ENCODE measurements at regions not wholly inside any gene's neighbourhood (a gene's known extent, or its start where the extent isn't known, plus 50 kb on each side); places are given as distances from the start of the nearest gene placed in this dataset.

DNA sequence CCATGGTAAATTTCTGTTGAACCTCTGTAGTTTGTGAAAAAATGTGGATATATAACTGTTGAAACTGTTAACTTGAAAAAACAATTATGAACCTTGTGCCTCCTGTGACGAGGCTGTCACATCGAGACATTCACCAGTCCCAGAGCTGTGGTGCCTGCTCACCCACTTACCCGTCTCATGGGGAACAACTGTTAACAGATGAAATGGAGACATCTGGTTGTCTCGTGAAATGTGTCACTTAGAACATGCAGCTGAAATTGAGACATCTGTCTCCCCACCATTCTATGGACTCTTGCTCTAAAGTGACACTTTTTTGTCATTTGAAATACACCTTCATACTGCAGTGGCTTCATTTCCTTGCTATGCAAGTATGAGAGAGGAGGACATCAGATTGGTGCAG is 240.6 kb downstream of the GXYLT1 start:
- Histone ChIP-seq H3K36me3 (no peaks in the 10 kb centered on the region), H3K27ac (no peak overlapping the region), H3K9me3 (no peaks in the 10 kb centered on the region), H3K4me3 (no peak overlapping the region), H3K4me1 (peaks cover 0 to 12% (median 0%) of the 10 kb centered on the region in 6 donors), H3K27me3 (replicated peaks in 1 of 7) (no peaks in the 10 kb centered on the region)
- WGBS, 5 donors = 77 to 84% (median 81%) methylated on average over 4 of the region's 4 CpGs
- intact Hi-C loops (cut with DNase I; ENCODE audit: low total_unique reads) = no loop called here
- no peak for TF ChIP-seq POLR2AphosphoS5 (IDR thresholded peaks at IDR 0.05)
- TF ChIP-seq, protein P1, sequence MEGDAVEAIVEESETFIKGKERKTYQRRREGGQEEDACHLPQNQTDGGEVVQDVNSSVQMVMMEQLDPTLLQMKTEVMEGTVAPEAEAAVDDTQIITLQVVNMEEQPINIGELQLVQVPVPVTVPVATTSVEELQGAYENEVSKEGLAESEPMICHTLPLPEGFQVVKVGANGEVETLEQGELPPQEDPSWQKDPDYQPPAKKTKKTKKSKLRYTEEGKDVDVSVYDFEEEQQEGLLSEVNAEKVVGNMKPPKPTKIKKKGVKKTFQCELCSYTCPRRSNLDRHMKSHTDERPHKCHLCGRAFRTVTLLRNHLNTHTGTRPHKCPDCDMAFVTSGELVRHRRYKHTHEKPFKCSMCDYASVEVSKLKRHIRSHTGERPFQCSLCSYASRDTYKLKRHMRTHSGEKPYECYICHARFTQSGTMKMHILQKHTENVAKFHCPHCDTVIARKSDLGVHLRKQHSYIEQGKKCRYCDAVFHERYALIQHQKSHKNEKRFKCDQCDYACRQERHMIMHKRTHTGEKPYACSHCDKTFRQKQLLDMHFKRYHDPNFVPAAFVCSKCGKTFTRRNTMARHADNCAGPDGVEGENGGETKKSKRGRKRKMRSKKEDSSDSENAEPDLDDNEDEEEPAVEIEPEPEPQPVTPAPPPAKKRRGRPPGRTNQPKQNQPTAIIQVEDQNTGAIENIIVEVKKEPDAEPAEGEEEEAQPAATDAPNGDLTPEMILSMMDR (IDR thresholded peaks at IDR 0.05 in 8 of 11, conservative IDR thresholded peaks at IDR 0.05 in 3 of 11) = no peak
- no peak for DNase-seq

DNA sequence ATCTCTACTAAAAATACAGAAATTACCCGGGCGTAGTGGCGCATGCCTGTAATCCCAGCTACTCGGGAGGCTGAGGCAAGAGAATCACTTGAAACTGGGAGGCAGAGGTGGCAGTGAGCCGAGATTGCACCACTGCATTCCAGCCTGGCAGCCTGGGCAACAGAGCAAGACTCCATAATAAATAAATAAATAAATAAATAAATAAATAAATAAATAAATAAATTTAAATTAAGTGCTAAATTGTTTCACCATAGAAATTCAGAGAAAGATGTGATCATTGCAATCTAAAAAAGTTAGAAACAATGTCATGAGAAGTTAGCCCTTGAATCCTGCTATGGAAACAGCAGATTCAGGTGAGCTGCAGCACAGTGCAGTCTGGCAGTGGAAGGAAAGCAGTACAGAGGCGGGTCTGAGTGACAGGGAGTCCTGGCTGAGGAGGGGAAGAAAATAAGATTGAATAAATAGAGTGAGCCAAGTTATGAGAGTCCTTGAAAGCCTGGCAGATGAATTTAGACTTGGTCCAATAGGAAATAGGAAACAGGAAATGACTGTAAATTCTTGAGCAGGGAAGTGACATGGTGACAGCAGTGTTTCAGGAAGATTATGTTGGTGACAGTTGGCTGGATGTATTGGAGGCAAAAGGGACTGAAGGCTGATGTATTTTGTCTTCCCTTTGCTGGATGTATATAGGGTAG is 241.5 kb downstream of the GXYLT1 start:
- H3K4me3 ChIP-seq = no peak overlapping the region
- intact Hi-C loops (cut with DNase I; ENCODE audit: low total_unique reads) = no loop called here
- TF ChIP-seq POLR2AphosphoS5 (IDR thresholded peaks at IDR 0.05) (no peak), POLR2A (IDR thresholded peaks at IDR 0.05) (no peak)
- TF ChIP-seq, protein P1 (IDR thresholded peaks at IDR 0.05 in 8 of 11, conservative IDR thresholded peaks at IDR 0.05 in 3 of 11) = no peak
- no peaks in the 10 kb centered on the region for H3K27me3 ChIP-seq (replicated peaks in 1 of 7)
- H3K36me3 ChIP-seq = no peaks in the 10 kb centered on the region
- WGBS, 5 donors = 87 to 94% (median 91%) methylated on average over 6 of the region's 6 CpGs
- peaks cover 0 to 12% (median 0%) of the 10 kb centered on the region in 6 donors for H3K4me1 ChIP-seq
- no peaks in the 10 kb centered on the region for H3K9me3 ChIP-seq
- DNase-seq = no peak
- peak overlapping the region in 1 of 8 donors; percentile 21 for H3K27ac ChIP-seq

DNA sequence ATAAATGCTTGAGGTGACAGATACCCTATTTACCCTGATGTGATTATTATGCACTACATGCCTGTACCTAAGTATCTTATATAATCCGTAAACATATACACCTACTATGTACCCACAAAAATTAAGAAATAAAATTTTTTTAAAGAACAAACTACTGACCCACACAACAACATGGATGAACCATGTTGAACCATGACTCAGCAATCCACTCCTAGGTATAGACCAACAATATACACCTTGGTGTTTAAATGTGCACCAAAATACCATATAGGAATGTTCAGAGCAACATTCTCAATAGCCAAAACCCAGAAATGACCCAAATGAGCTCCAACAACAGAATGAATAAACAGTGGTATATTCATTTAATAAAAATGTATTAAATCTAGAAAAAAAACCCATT is 245.1 kb downstream of the GXYLT1 start:
- Histone ChIP-seq H3K36me3 (no peaks in the 10 kb centered on the region), H3K4me1 (peaks cover 0 to 8% (median 0%) of the 10 kb centered on the region in 6 donors), H3K27me3 (replicated peaks in 1 of 7) (no peaks in the 10 kb centered on the region), H3K27ac (no peak overlapping the region), H3K9me3 (peaks cover 0 to 7% (median 0%) of the 10 kb centered on the region in 8 donors), H3K4me3 (no peak overlapping the region)
- WGBS, 5 donors = 93 to 98% (median 95%) methylated on average over 1 of the region's 1 CpG
- intact Hi-C loops (cut with DNase I; ENCODE audit: low total_unique reads) = no loop called here
- TF ChIP-seq POLR2AphosphoS5 (IDR thresholded peaks at IDR 0.05) = no peak
- TF ChIP-seq, protein P1 (IDR thresholded peaks at IDR 0.05 in 8 of 11, conservative IDR thresholded peaks at IDR 0.05 in 3 of 11) = no peak
- no peak for TF ChIP-seq POLR2A (IDR thresholded peaks at IDR 0.05)
- no peak for DNase-seq

DNA sequence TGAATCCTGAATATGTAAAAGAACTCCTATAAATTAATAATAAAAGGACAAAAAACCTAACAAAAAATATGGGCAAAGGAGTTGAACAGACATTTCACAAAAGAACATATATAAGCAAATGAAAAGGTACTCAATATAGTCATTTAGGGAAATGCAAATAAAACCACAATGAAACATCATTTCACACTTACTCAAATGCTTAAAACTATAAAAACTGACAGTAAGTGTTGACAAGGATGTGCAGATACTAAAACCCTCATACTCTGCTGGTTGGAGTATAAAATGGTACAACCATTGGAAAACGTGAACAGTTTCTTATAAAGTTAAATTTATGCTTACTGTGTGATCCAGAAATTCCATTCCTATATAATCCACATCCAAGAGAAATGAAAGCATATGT is 247.1 kb downstream of the GXYLT1 start:
- WGBS, 5 donors = 67 to 76% (median 70%) methylated on average over 1 of the region's 1 CpG
- H3K4me1 ChIP-seq = no peaks in the 10 kb centered on the region
- H3K9me3 ChIP-seq = peaks cover 0 to 7% (median 0%) of the 10 kb centered on the region in 8 donors
- DNase-seq = no peak
- no peak overlapping the region for H3K27ac ChIP-seq
- intact Hi-C loops (cut with DNase I; ENCODE audit: low total_unique reads) = no loop called here
- H3K27me3 ChIP-seq (replicated peaks in 1 of 7) = no peaks in the 10 kb centered on the region
- H3K36me3 ChIP-seq = no peaks in the 10 kb centered on the region
- TF ChIP-seq POLR2AphosphoS5 (IDR thresholded peaks at IDR 0.05) = no peak
- no peak for TF ChIP-seq POLR2A (IDR thresholded peaks at IDR 0.05)
- TF ChIP-seq, protein P1 (IDR thresholded peaks at IDR 0.05 in 8 of 11, conservative IDR thresholded peaks at IDR 0.05 in 3 of 11) = no peak
- no peak overlapping the region for H3K4me3 ChIP-seq
